ENCODE measurements at regions not wholly inside any gene's neighbourhood (a gene's known extent, or its start where the extent isn't known, plus 50 kb on each side); places are given as distances from the start of the nearest gene placed in this dataset.

DNA sequence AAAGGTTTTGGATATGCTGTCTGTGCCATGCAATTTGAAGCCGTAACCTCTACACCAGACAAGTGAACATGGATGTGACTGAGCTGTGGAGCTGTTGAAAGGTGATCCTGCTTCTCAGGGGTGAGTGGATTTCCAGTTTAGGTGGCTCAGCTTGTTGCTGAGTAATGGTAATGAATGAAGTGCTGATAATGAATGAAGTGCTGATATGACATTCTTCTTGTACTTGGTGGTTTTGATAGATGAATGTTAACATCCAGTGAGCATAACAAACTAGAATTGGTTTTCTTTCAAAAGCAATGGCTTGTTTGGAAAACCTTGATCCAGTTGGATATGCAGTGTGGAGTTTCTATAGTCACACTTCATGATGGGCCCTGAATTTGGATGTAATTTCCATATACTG is 89.7 kb upstream of the FZD8 start:
- Histone ChIP-seq H4K20me1 (ENCODE audit: insufficient read depth, low read length) (no peaks in the 10 kb centered on the region), H3K27me3 (ENCODE audit: control insufficient read depth, insufficient read depth, low read length) (peaks cover 7% of the 10 kb centered on the region), H3K9me1 (ENCODE audit: insufficient read depth, low read length) (peaks cover 5% of the 10 kb centered on the region; the same call in 1 of the 2 replicates), H2BK20ac (ENCODE audit: low read depth, low read length) (no peak overlapping the region), H4K91ac (ENCODE audit: insufficient read depth, low read depth, low read length) (no peak overlapping the region), H3K56ac (ENCODE audit: extremely low read depth, insufficient read depth, low read length) (no peak overlapping the region), H2AK5ac (ENCODE audit: low read depth, low read length) (no peak overlapping the region), H3K4me1 (ENCODE audit: control insufficient read depth, insufficient read depth, low read length) (0 out of 2 replicates have a peak, but pooled peaks cover 3% of the 10 kb centered on the region), H3K36me3 (ENCODE audit: control insufficient read depth, insufficient read depth, low read length) (no peaks in the 10 kb centered on the region), H3K14ac (replicated peaks; ENCODE audit: low read depth, low read length) (no peak overlapping the region), H3K79me1 (ENCODE audit: low read depth in 1 of 2, low read length in 2 of 2) (no peaks in the 10 kb centered on the region), H4K8ac (ENCODE audit: low read depth in 2 of 2, low read length in 2 of 2) (no peak overlapping the region), H3K9ac (ENCODE audit: low read depth, low read length) (no peak overlapping the region), H3K18ac (ENCODE audit: low read depth, low read length) (no peak overlapping the region), H3K4me2 (ENCODE audit: low read depth, low read length) (no peak overlapping the region), H2AFZ (replicated peaks; ENCODE audit: low read length, poor library complexity) (no peak overlapping the region), H3K9me3 (ENCODE audit: control insufficient read depth, insufficient read depth, low read length) (no peaks in the 10 kb centered on the region), H2BK120ac (ENCODE audit: low read depth, low read length) (no peak overlapping the region), H3K23ac (ENCODE audit: low read depth, low read length) (no peak overlapping the region), H3K4me3 (ENCODE audit: insufficient read depth, low read depth, low read length) (no peak overlapping the region), H3K4ac (ENCODE audit: low read depth, low read length) (no peak overlapping the region), H3K27ac (ENCODE audit: insufficient read depth, low read length) (no peak overlapping the region), H4K5ac (ENCODE audit: low read depth, low read length) (no peak overlapping the region), H2BK5ac (ENCODE audit: low read depth, low read length, poor library complexity, severe bottlenecking) (no peak overlapping the region), H2BK15ac (ENCODE audit: low read depth, low read length) (no peak overlapping the region), H2AK9ac (replicated peaks; ENCODE audit: low read depth, low read length, poor library complexity) (no peak overlapping the region)
- in situ Hi-C loops (cut with MboI; ENCODE audit: low sequenced_read_pairs), result no loop called here
- peak; percentile 55 for TF ChIP-seq MAFK (IDR thresholded peaks at IDR 0.05; ENCODE audit: low read depth, low read length)
- no peak for TF ChIP-seq SMC3 (IDR thresholded peaks at IDR 0.05; ENCODE audit: low read depth, low read length)
- no peak for TF ChIP-seq BHLHE40 (IDR thresholded peaks at IDR 0.05; ENCODE audit: low read depth, low read length)
- ChIA-PET POLR2A (ENCODE audit: unreplicated experiment) (no interaction called here), CTCF (no interaction called here)
- no peak for ATAC-seq (ENCODE audit: low read depth)
- dilution Hi-C loops (cut with HindIII; ENCODE audit: low sequenced_read_pairs, unreplicated experiment), result no loop called here
- DNase-seq, result no peak
- intact Hi-C loops (cut with micrococcal nuclease), result no loop called here
- WGBS, 2 experiments (ENCODE audit: extremely low coverage in 2 of 2, insufficient read length in 1 of 2), result no CpG with 5 or more reads among the region's 1 CpG
- no TSS peak for BruUV-seq (replicated peaks)

All from IMR-90 (cell line).